ENCODE measurements at regions not wholly inside any gene's neighbourhood (a gene's known extent, or its start where the extent isn't known, plus 50 kb on each side); places are given as distances from the start of the nearest gene placed in this dataset.

DNA sequence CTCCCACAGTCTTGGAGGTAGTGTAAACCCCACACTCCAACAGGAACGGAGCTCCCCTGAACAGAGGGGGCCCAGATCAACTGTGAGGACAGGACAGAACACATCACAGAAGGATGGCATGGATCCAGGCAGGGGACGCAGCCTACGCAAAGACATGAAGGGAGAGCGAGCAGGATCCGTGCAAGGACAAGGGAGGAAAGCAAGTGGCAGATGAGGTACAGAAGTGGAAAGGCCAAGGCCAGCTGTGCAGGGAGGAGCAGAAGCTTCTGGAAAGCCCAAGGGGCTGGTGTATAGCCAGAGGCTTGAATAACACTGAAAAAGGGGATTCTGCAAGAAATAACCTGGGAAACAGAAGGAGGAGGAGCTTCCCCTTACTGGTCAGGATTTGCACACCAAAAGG, 81.2 kb downstream of the SIPA1L2 start:
- Histone ChIP-seq H3K4me3 (no peak overlapping the region), H3K27ac (no peak overlapping the region)
- no peak for DNase-seq (ENCODE audit: low spot score)
- TF ChIP-seq, protein P1, sequence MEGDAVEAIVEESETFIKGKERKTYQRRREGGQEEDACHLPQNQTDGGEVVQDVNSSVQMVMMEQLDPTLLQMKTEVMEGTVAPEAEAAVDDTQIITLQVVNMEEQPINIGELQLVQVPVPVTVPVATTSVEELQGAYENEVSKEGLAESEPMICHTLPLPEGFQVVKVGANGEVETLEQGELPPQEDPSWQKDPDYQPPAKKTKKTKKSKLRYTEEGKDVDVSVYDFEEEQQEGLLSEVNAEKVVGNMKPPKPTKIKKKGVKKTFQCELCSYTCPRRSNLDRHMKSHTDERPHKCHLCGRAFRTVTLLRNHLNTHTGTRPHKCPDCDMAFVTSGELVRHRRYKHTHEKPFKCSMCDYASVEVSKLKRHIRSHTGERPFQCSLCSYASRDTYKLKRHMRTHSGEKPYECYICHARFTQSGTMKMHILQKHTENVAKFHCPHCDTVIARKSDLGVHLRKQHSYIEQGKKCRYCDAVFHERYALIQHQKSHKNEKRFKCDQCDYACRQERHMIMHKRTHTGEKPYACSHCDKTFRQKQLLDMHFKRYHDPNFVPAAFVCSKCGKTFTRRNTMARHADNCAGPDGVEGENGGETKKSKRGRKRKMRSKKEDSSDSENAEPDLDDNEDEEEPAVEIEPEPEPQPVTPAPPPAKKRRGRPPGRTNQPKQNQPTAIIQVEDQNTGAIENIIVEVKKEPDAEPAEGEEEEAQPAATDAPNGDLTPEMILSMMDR (IDR thresholded peaks at IDR 0.05) = no peak

DNA sequence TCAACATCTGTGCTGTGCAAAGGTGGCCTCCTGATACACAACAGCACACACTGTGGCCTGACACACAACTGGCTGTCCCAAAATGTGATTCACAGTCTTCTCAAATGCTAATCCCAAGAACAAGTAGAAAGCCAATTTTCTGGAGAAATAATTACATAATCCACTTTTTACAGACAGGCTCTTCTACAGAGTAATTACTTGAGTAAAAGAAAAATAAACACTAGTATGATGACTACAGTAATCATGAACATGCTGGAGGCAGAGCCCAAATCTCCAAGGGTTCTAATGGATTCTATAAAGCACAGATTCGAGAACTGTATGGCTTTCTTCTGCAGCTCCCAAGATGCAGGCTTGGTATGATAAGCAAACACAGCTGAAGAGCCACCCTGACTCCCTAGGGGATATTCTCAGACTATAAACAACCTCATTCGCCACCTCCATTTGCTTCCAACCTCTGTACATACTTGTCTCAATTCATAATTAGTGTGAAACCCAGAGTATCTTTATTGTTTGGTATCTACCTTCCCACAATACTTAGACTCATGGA, 81.9 kb downstream of the SIPA1L2 start:
- no peak overlapping the region for H3K27ac ChIP-seq
- no peak for DNase-seq (ENCODE audit: low spot score)
- no peak overlapping the region for H3K4me3 ChIP-seq
- TF ChIP-seq, protein P1 (IDR thresholded peaks at IDR 0.05) = no peak

DNA sequence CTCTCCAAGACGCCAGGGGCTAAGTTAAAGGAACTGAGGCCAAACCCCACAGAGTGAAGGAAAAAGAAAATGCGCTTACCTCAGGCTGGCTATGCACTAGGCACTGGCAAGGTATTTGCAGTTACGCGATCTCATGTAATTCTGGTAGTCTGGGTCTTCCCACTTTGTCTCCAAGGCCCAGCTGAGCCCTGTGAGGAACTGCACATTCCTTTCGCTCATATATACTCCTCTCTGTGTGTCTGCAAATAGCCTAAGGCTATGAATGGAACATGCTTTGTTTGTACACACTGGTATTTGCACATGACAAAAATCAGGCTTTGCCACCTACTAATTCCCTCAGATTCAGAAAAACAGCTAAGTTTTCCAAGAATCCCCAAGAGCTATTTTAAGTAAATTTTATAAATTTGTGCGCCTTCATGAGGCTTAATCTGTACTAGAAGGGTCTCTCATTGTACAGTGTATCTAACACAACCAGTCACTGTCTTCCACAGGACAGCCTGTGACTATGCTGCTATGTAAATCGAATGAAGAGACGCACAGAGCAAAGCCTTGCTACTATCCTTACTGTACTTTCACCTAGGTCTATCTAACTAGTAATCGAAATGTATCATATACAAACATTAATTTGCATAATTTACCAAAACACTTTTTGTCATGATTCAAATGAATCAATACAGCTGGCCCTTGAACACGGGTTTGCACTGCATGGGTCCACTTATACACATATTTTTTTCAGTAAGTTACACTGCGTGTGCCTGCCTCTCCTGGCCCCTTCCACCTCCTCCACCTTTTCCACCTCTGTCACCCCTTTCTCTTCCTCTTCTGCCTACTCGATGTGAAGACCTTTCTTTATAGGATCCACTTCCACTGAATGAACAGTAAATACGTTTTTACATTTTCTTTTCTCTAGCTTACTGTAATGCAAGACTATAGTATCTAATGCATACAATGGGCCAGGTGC, 87.0 kb downstream of the SIPA1L2 start:
- DNase-seq (ENCODE audit: low spot score) = no peak
- no peak overlapping the region for H3K27ac ChIP-seq

DNA sequence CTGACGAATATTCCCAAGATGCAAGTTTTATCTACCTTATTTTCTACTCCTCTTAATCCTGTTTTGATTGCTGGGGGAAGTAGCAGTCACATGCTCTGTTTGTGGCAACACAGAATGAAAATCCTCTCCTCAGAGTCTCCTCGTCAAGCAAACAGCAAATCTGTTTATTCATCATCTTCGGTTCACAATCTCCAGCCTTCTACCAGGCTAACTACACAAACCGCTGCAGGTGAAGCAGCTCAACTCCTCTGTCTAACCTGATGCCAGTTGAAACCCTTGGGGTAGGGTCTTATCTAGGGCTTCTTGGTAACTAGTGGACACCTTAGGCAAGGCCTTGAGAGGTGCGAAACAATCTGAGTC, 91.0 kb downstream of the SIPA1L2 start:
- TF ChIP-seq, protein P1 (IDR thresholded peaks at IDR 0.05) = no peak
- Histone ChIP-seq H3K4me3 (no peak overlapping the region), H3K27ac (no peak overlapping the region)
- no peak for DNase-seq (ENCODE audit: low spot score)

More for the DNA sequence above, 87.0 kb downstream of the SIPA1L2 start:
- H3K4me3 ChIP-seq = no peak overlapping the region
- TF ChIP-seq, protein P1 (IDR thresholded peaks at IDR 0.05) = no peak

DNA sequence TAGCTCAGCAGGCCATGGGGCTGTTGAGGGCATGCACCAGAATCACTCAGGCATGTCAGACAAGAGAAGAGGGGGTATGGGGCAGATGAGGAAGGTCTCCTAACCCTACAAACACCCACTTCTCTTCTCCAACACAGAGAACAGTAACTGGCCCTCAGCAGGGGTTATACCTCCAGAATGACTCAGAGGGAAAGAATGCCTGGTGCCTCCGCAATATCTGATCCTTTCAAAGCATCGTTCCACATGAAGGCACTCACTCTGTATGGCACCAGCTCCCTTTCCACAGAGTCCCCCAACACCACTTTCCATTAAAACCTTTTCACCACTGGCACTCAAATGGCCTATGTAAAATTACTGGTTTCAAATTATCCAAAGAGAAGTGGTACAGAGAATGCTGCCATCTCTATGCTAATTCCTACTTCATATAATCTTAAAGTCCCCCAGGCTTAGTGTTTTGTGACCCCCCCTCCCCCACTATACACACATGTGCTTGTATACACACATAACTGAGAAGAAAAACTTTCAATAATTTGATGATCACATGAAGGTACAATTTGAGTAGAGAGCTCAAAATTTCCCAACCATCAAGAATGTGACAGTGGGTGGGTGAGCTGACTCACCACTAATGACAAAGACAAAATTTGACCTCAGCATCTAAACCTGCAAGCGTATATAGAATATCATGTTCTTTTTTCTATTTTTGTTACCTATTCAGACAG, 91.5 kb downstream of the SIPA1L2 start:
- TF ChIP-seq, protein P1 (IDR thresholded peaks at IDR 0.05) = no peak
- Histone ChIP-seq H3K4me3 (no peak overlapping the region), H3K27ac (no peak overlapping the region)
- DNase-seq (ENCODE audit: low spot score) = no peak

DNA sequence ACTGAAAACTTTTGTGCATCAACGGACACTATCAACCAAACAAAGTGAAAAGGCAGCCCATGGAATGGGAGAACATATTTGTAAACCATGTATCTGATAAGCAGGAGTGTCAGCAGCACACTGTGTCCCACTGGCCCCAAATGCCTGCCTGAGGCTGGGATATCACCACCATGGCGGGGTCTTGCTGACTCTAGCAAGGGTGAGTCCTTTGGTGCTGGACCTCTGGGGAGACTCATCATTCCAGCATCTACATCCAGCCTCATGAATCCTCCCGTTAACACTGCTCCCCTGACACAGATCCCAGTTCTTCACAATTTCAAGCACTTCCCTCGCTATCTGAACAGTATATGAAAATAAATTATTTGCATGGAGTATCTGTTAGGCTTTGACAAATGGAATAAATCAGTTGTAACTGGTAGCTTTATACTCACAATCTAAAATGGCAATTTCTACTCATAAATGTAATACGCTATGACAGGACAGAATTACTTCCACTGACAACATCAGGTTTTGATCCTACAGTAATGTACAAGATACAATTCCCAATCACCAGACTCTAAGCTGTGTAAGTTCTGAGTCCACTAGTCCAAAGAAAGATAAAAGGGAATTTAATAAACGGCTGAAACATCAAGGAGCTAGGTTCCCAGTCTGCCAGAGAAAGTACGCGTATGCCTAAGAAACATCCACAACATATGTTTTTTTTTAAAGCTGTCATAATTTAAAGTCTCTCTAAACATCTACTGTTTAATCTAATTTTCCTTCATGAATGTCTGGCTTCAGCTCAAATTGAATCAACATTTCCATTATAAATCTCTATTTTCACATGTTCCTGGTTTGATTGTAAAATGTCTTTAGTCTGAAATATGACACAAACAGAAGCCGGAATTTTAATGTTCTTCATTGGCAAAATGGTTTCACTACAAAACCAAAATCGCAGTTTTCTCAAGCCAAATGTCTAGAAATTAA, 95.1 kb downstream of the SIPA1L2 start:
- H3K27ac ChIP-seq = no peak overlapping the region
- TF ChIP-seq, protein P1 (IDR thresholded peaks at IDR 0.05) = no peak
- DNase-seq (ENCODE audit: low spot score) = no peak
- H3K4me3 ChIP-seq = no peak overlapping the region
